Fibroblast of lung (primary cell): ENCODE measurements at regions not wholly inside any gene's neighbourhood (a gene's known extent, or its start where the extent isn't known, plus 50 kb on each side); places are given as distances from the start of the nearest gene placed in this dataset.

Source experiments
- DNase-seq, 2 donors: peaks; one replicate each; pipeline versions ENCODE4 v3.0.0 to v3.0.0-alpha.2; 2010; ENCODE audit warnings: low read depth in 2 of 2
- H2AFZ ChIP-seq: 2 replicates; pipeline ENCODE4 v1.5.1; 2012; ENCODE audit warnings: low read length, control low read depth, inconsistent platforms
- H3K27ac ChIP-seq: 2 replicates; pipeline ENCODE4 v1.5.1; 2011; ENCODE audit warnings: low read length, control low read depth; ENCODE audit not compliant: insufficient read depth
- H3K27me3 ChIP-seq: 2 replicates; pipeline ENCODE4 v1.5.1; 2011; ENCODE audit warnings: mild to moderate bottlenecking, low read length; ENCODE audit not compliant: control insufficient read depth, insufficient read depth
- H3K36me3 ChIP-seq: 2 replicates; pipeline ENCODE4 v1.5.1; 2011; ENCODE audit warnings: low read length; ENCODE audit not compliant: control insufficient read depth, insufficient read depth
- H3K4me1 ChIP-seq: 2 replicates; pipeline ENCODE4 v1.5.1; 2011; ENCODE audit warnings: low read length; ENCODE audit not compliant: control insufficient read depth, insufficient read depth; ENCODE audit errors: extremely low read depth
- H3K4me2 ChIP-seq: 2 replicates; pipeline ENCODE4 v1.5.1; 2011; ENCODE audit warnings: low read length, control low read depth; ENCODE audit not compliant: insufficient read depth; ENCODE audit errors: extremely low read depth
- H3K4me3 ChIP-seq, 4 experiments: fragments of 200-600 bp in 1 of 4; sonication (generic) in 1 of 4; replicated peaks in 1 of 4; 2 replicates each; pipeline ENCODE4 v1.5.1; 2011 to 2016; ENCODE audit warnings: low read length in 4 of 4, low read depth in 3 of 4, mild to moderate bottlenecking in 3 of 4, control low read depth in 2 of 4, inconsistent platforms in 1 of 4, mixed read lengths in 1 of 4; ENCODE audit not compliant: insufficient read depth in 1 of 4; ENCODE audit errors: control extremely low read depth in 1 of 4
- H3K79me2 ChIP-seq: 2 replicates; pipeline ENCODE4 v1.5.1; 2012; ENCODE audit warnings: mild to moderate bottlenecking, low read length, inconsistent platforms; ENCODE audit not compliant: control insufficient read depth, insufficient read depth
- H3K9ac ChIP-seq: 2 replicates; pipeline ENCODE4 v1.5.1; 2011; ENCODE audit warnings: mild to moderate bottlenecking, low read length, control low read depth; ENCODE audit not compliant: insufficient read depth
- H3K9me3 ChIP-seq: 2 replicates; pipeline ENCODE4 v1.5.1; 2012; ENCODE audit warnings: low read depth, low read length; ENCODE audit not compliant: control insufficient read depth, insufficient read depth
- H4K20me1 ChIP-seq: 2 replicates; pipeline ENCODE4 v1.5.1; 2011; ENCODE audit warnings: low read length; ENCODE audit not compliant: control insufficient read depth, insufficient read depth; ENCODE audit errors: extremely low read depth
- EZH2 ChIP-seq: IDR thresholded peaks from 2 replicates; pipeline ENCODE4 v1.5.1; 2012; ENCODE audit warnings: low read length, control low read depth, mild to moderate bottlenecking; ENCODE audit errors: missing control alignments
- TF ChIP-seq, protein P1 (sequence below), 2 donors: IDR thresholded peaks in 1 of 2; conservative IDR thresholded peaks in 1 of 2; 1 replicate in 1 of 2; 2 replicates in 1 of 2; pipeline ENCODE4 v1.5.1; 2011 to 2012; ENCODE audit warnings: low read length in 2 of 2, control low read depth in 1 of 2, inconsistent platforms in 1 of 2, low read depth in 1 of 2, mild to moderate bottlenecking in 1 of 2

DNA sequence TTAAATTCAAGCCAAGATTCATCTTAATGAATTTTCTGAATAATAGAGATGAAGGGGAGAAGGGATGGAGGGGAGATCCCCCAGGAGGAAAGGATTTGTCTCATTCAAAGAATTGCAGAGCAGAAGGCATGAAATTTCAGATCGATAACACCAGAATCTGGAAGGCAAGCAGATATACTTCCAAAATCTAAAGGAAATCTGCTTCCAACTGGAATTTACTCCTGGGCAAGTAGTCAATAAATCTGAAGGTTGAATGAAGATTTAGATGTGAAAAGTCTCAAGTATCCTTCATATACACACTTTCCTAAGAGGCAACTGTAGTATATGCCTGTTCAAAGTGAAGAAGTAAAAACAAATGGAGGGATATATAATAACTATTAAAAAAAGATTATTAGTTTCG is 1190.8 kb upstream of the CELF4 start:
- Histone ChIP-seq H3K27ac (no peak overlapping the region), H3K79me2 (no peaks in the 10 kb centered on the region), H3K9me3 (no peaks in the 10 kb centered on the region), H3K36me3 (no peaks in the 10 kb centered on the region), H3K4me3 (no peak overlapping the region), H3K27me3 (no peaks in the 10 kb centered on the region), H2AFZ (no peak overlapping the region), H3K9ac (no peak overlapping the region), H4K20me1 (no peaks in the 10 kb centered on the region), H3K4me2 (no peak overlapping the region), H3K4me1 (no peaks in the 10 kb centered on the region)
- no peak for DNase-seq
- no peak for TF ChIP-seq EZH2
- TF ChIP-seq, protein P1, sequence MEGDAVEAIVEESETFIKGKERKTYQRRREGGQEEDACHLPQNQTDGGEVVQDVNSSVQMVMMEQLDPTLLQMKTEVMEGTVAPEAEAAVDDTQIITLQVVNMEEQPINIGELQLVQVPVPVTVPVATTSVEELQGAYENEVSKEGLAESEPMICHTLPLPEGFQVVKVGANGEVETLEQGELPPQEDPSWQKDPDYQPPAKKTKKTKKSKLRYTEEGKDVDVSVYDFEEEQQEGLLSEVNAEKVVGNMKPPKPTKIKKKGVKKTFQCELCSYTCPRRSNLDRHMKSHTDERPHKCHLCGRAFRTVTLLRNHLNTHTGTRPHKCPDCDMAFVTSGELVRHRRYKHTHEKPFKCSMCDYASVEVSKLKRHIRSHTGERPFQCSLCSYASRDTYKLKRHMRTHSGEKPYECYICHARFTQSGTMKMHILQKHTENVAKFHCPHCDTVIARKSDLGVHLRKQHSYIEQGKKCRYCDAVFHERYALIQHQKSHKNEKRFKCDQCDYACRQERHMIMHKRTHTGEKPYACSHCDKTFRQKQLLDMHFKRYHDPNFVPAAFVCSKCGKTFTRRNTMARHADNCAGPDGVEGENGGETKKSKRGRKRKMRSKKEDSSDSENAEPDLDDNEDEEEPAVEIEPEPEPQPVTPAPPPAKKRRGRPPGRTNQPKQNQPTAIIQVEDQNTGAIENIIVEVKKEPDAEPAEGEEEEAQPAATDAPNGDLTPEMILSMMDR (conservative IDR thresholded peaks at IDR 0.05 in 1 of 2, IDR thresholded peaks at IDR 0.05 in 1 of 2; ENCODE audit: low read depth in 1 of 2, low read length in 2 of 2) = no peak

DNA sequence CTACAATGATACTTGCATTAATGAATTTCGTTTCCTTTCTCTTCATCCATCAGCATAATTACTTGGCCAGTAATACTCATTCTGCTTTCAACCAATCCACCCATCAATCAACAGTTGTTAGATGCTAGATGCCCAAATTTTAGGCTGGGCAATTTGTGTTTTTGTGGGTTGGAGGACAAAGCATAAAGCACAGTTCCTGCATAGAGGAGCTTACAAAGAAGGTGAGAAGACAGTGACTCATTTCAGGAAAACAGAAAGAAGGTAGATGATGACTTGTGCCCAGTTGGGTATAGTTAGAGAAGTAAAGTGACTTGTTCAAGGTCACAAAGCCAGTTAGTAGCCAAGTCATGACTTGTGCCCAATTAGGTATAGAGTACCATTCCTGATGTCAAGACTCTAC is 1186.8 kb upstream of the CELF4 start:
- H3K4me1 ChIP-seq = no peaks in the 10 kb centered on the region
- no peaks in the 10 kb centered on the region for H3K9me3 ChIP-seq

DNA sequence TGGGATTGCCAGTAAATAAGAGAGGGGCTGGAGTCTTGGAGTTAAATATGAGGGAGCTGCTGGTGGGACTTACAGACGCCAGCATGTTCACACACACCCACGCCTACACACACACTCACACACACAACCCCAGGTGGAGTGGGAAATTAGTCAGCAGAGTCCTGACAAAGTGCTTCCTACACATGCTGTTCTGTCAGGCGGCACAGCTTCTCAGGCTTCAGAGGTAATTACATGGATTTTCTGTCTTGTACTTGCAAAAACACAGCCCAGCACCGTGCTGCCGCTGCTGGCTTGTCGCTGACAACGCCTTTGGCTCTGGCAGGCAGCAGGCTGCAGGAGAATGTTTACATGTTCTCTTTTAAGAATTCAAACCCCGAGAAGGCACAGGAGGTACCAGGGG is 1186.3 kb upstream of the CELF4 start:
- Histone ChIP-seq H3K36me3 (no peaks in the 10 kb centered on the region), H3K4me3 (no peak overlapping the region), H3K9ac (no peak overlapping the region), H3K27ac (no peak overlapping the region), H3K27me3 (no peaks in the 10 kb centered on the region), H3K4me1 (no peaks in the 10 kb centered on the region), H3K4me2 (no peak overlapping the region), H3K79me2 (no peaks in the 10 kb centered on the region), H3K9me3 (no peaks in the 10 kb centered on the region), H2AFZ (no peak overlapping the region), H4K20me1 (no peaks in the 10 kb centered on the region)
- TF ChIP-seq EZH2 = no peak
- DNase-seq = peak in 1 of 2 donors; percentile 33

More for the DNA sequence above, 1186.8 kb upstream of the CELF4 start:
- no peaks in the 10 kb centered on the region for H3K36me3 ChIP-seq
- H4K20me1 ChIP-seq = no peaks in the 10 kb centered on the region
- no peak overlapping the region for H3K4me3 ChIP-seq
- H2AFZ ChIP-seq = no peak overlapping the region
- no peak for DNase-seq
- H3K9ac ChIP-seq = no peak overlapping the region
- TF ChIP-seq, protein P1 (conservative IDR thresholded peaks at IDR 0.05 in 1 of 2, IDR thresholded peaks at IDR 0.05 in 1 of 2; ENCODE audit: low read depth in 1 of 2, low read length in 2 of 2) = no peak
- TF ChIP-seq EZH2 = no peak
- H3K4me2 ChIP-seq = no peak overlapping the region
- no peak overlapping the region for H3K27ac ChIP-seq
- no peaks in the 10 kb centered on the region for H3K27me3 ChIP-seq
- no peaks in the 10 kb centered on the region for H3K79me2 ChIP-seq
